Activated T-helper 17 cell treated with anti-CD3 and anti-CD28 coated beads, Interleukin-2, amount 50 U/mL, for 72 hours (primary cell): ENCODE measurements at regions not wholly inside any gene's neighbourhood (a gene's known extent, or its start where the extent isn't known, plus 50 kb on each side); places are given as distances from the start of the nearest gene placed in this dataset.
"Not testable (repeated sequence)": the region's sequence is repeated elsewhere in the genome, so short reads cannot be mapped to it uniquely, and the experiment has no call there.

Source experiments
- ATAC-seq: fragments of 150-1000 bp; cut with Tn5 transposase; replicated peaks from 2 replicates; pipeline ENCODE4 v1.10.0; 2021; ENCODE audit warnings: mild to moderate bottlenecking, moderate library complexity
- H3K27ac Mint-ChIP-seq: one replicate; pipeline ENCODE4 v1.8.0; 2022; ENCODE audit warnings: mixed read lengths
- H3K27me3 Mint-ChIP-seq: one replicate; pipeline ENCODE4 v1.8.0; 2022; ENCODE audit warnings: mixed read lengths
- H3K36me3 Mint-ChIP-seq: one replicate; pipeline ENCODE4 v1.8.0; 2022; ENCODE audit warnings: low read depth, mild to moderate bottlenecking, mixed read lengths
- H3K4me1 Mint-ChIP-seq: one replicate; pipeline ENCODE4 v1.8.0; 2022; ENCODE audit warnings: mixed read lengths
- H3K4me3 Mint-ChIP-seq: one replicate; pipeline ENCODE4 v1.8.0; 2022; ENCODE audit warnings: mild to moderate bottlenecking, mixed read lengths
- H3K9me3 Mint-ChIP-seq: one replicate; pipeline ENCODE4 v1.8.0; 2022; ENCODE audit warnings: mixed read lengths

GRCh38 chr11:116043857-116044256 lies 539.6 kb upstream of the CADM1 start:
- Mint-ChIP-seq H3K4me1 (no peaks in the 10 kb centered on the region), H3K9me3 (no peaks in the 10 kb centered on the region), H3K4me3 (no peak overlapping the region), H3K27ac (no peak overlapping the region), H3K36me3 (no peaks in the 10 kb centered on the region), H3K27me3 (no peaks in the 10 kb centered on the region)
- no peak for ATAC-seq

GRCh38 chr11:116043059-116043458 lies 538.8 kb upstream of the CADM1 start:
- H3K4me3 Mint-ChIP-seq, H3K36me3 Mint-ChIP-seq: not testable (repeated sequence)

GRCh38 chr11:116042146-116042545 lies 537.9 kb upstream of the CADM1 start:
- Mint-ChIP-seq H3K36me3 (no peaks in the 10 kb centered on the region), H3K4me3 (no peak overlapping the region), H3K4me1 (no peaks in the 10 kb centered on the region), H3K9me3 (no peaks in the 10 kb centered on the region), H3K27ac (no peak overlapping the region), H3K27me3 (no peaks in the 10 kb centered on the region)
- no peak for ATAC-seq

More at GRCh38 chr11:116043059-116043458, 538.8 kb upstream of the CADM1 start:
- H3K27me3 Mint-ChIP-seq, ATAC-seq, H3K4me1 Mint-ChIP-seq, H3K27ac Mint-ChIP-seq, H3K9me3 Mint-ChIP-seq: not testable (repeated sequence)

GRCh38 chr11:116037861-116038260 lies 533.6 kb upstream of the CADM1 start:
- peaks cover 7% of the 10 kb centered on the region for H3K27me3 Mint-ChIP-seq
- H3K27ac Mint-ChIP-seq, result no peak overlapping the region
- no peak for ATAC-seq
- H3K4me3 Mint-ChIP-seq, result no peak overlapping the region
- no peaks in the 10 kb centered on the region for H3K9me3 Mint-ChIP-seq
- no peaks in the 10 kb centered on the region for H3K36me3 Mint-ChIP-seq
- H3K4me1 Mint-ChIP-seq, result no peaks in the 10 kb centered on the region

- Mint-ChIP-seq H3K27ac (no peak overlapping the region), H3K4me3 (no peak overlapping the region), H3K27me3 (peaks cover 10% of the 10 kb centered on the region), H3K9me3 (no peaks in the 10 kb centered on the region), H3K4me1 (no peaks in the 10 kb centered on the region), H3K36me3 (no peaks in the 10 kb centered on the region)
- no peak for ATAC-seq
Observed at GRCh38 chr11:116035977-116036376, 531.8 kb upstream of the CADM1 start.

- no peaks in the 10 kb centered on the region for H3K4me1 Mint-ChIP-seq
- ATAC-seq, result no peak
- no peak overlapping the region for H3K4me3 Mint-ChIP-seq
- H3K36me3 Mint-ChIP-seq, result no peaks in the 10 kb centered on the region
- H3K27me3 Mint-ChIP-seq, result peaks cover 10% of the 10 kb centered on the region
- H3K27ac Mint-ChIP-seq, result no peak overlapping the region
- H3K9me3 Mint-ChIP-seq, result no peaks in the 10 kb centered on the region
Observed at GRCh38 chr11:116033931-116034553, 529.8 kb upstream of the CADM1 start.

- Mint-ChIP-seq H3K27ac (no peak overlapping the region), H3K4me1 (no peaks in the 10 kb centered on the region), H3K36me3 (no peaks in the 10 kb centered on the region), H3K4me3 (no peak overlapping the region), H3K27me3 (peaks cover 10% of the 10 kb centered on the region), H3K9me3 (peaks cover 12% of the 10 kb centered on the region)
- ATAC-seq, result no peak
Observed at GRCh38 chr11:116030697-116031331, 526.6 kb upstream of the CADM1 start.

- H3K4me3 Mint-ChIP-seq, H3K27ac Mint-ChIP-seq, H3K4me1 Mint-ChIP-seq, H3K36me3 Mint-ChIP-seq, ATAC-seq: not testable (repeated sequence)
- Mint-ChIP-seq H3K27me3 (peaks cover 14% of the 10 kb centered on the region), H3K9me3 (peaks cover 17% of the 10 kb centered on the region)
Observed at GRCh38 chr11:116028506-116028905, 524.3 kb upstream of the CADM1 start.

GRCh38 chr11:115999437-115999836 lies 495.2 kb upstream of the CADM1 start:
- H3K27ac Mint-ChIP-seq, result no peak overlapping the region
- peaks cover 4% of the 10 kb centered on the region for H3K27me3 Mint-ChIP-seq
- H3K4me1 Mint-ChIP-seq, result no peaks in the 10 kb centered on the region
- ATAC-seq, result no peak
- no peaks in the 10 kb centered on the region for H3K36me3 Mint-ChIP-seq
- no peak overlapping the region for H3K4me3 Mint-ChIP-seq
- no peaks in the 10 kb centered on the region for H3K9me3 Mint-ChIP-seq

- Mint-ChIP-seq H3K4me3 (no peak overlapping the region), H3K9me3 (no peaks in the 10 kb centered on the region), H3K27me3 (no peaks in the 10 kb centered on the region), H3K36me3 (no peaks in the 10 kb centered on the region), H3K27ac (no peak overlapping the region), H3K4me1 (no peaks in the 10 kb centered on the region)
- ATAC-seq, result no peak
Observed at GRCh38 chr11:115996808-115997188, 492.6 kb upstream of the CADM1 start.

GRCh38 chr11:115996125-115996807 lies 492.1 kb upstream of the CADM1 start:
- Mint-ChIP-seq H3K9me3 (no peaks in the 10 kb centered on the region), H3K27me3 (no peaks in the 10 kb centered on the region), H3K4me1 (no peaks in the 10 kb centered on the region), H3K4me3 (no peak overlapping the region), H3K36me3 (no peaks in the 10 kb centered on the region), H3K27ac (no peak overlapping the region)
- ATAC-seq, result no peak

- no peaks in the 10 kb centered on the region for H3K36me3 Mint-ChIP-seq
- ATAC-seq, result no peak
Observed at GRCh38 chr11:115993590-115993989, 489.4 kb upstream of the CADM1 start.

GRCh38 chr11:115990004-115990447 lies 485.8 kb upstream of the CADM1 start:
- no peak for ATAC-seq
- H3K27me3 Mint-ChIP-seq, result no peaks in the 10 kb centered on the region
- no peaks in the 10 kb centered on the region for H3K4me1 Mint-ChIP-seq
- H3K4me3 Mint-ChIP-seq, result no peak overlapping the region
- H3K36me3 Mint-ChIP-seq, result no peaks in the 10 kb centered on the region
- no peak overlapping the region for H3K27ac Mint-ChIP-seq
- H3K9me3 Mint-ChIP-seq, result peaks cover 6% of the 10 kb centered on the region

More at GRCh38 chr11:115993590-115993989, 489.4 kb upstream of the CADM1 start:
- Mint-ChIP-seq H3K9me3 (peaks cover 3% of the 10 kb centered on the region), H3K4me3 (no peak overlapping the region), H3K27me3 (no peaks in the 10 kb centered on the region), H3K27ac (no peak overlapping the region), H3K4me1 (no peaks in the 10 kb centered on the region)

GRCh38 chr11:115985896-115986295 lies 481.7 kb upstream of the CADM1 start:
- no peak overlapping the region for H3K27ac Mint-ChIP-seq
- ATAC-seq, result no peak
- H3K9me3 Mint-ChIP-seq, result peaks cover 6% of the 10 kb centered on the region
- H3K4me1 Mint-ChIP-seq, result no peaks in the 10 kb centered on the region
- H3K4me3 Mint-ChIP-seq, result no peak overlapping the region
- no peaks in the 10 kb centered on the region for H3K36me3 Mint-ChIP-seq
- no peaks in the 10 kb centered on the region for H3K27me3 Mint-ChIP-seq

GRCh38 chr11:115984228-115984627 lies 480.0 kb upstream of the CADM1 start:
- Mint-ChIP-seq H3K36me3 (no peaks in the 10 kb centered on the region), H3K4me3 (no peak overlapping the region), H3K27ac (no peak overlapping the region), H3K9me3 (peaks cover 3% of the 10 kb centered on the region), H3K4me1 (no peaks in the 10 kb centered on the region), H3K27me3 (no peaks in the 10 kb centered on the region)
- no peak for ATAC-seq
